Spinal cord (tissue), 9 donors: ENCODE measurements at regions not wholly inside any gene's neighbourhood (a gene's known extent, or its start where the extent isn't known, plus 50 kb on each side); places are given as distances from the start of the nearest gene placed in this dataset.
A peak's percentile ranks its signal among the peaks of the same experiment; 100 is the strongest.
"Not testable (repeated sequence)": the region's sequence is repeated elsewhere in the genome, so short reads cannot be mapped to it uniquely, and the experiment has no call there.

Experiments used
- DNase-seq, 6 donors: peaks; one replicate each; pipeline versions ENCODE4 v3.0.0 to v3.0.0-alpha.2; 2013 to 2015; ENCODE audit warnings: low spot score in 6 of 6, low read depth in 4 of 6
- H3K27ac ChIP-seq: one replicate; pipeline ENCODE4 v1.5.1; 2013; ENCODE audit warnings: low read depth, low read length, control low read depth
- H3K27me3 ChIP-seq: one replicate; pipeline ENCODE4 v1.6.1; 2013; ENCODE audit warnings: low read length; ENCODE audit not compliant: control insufficient read depth, insufficient read depth
- H3K36me3 ChIP-seq: one replicate; pipeline ENCODE4 v1.6.1; 2013; ENCODE audit warnings: low read length; ENCODE audit not compliant: control insufficient read depth, insufficient read depth
- H3K4me1 ChIP-seq: one replicate; pipeline ENCODE4 v1.6.1; 2013; ENCODE audit warnings: low read length; ENCODE audit not compliant: control insufficient read depth, insufficient read depth
- H3K4me3 ChIP-seq: one replicate; pipeline ENCODE4 v1.5.1; 2013; ENCODE audit warnings: low read depth, low read length, control low read depth
- H3K9me3 ChIP-seq: one replicate; pipeline ENCODE4 v1.6.1; 2013; ENCODE audit warnings: low read length; ENCODE audit not compliant: control insufficient read depth, insufficient read depth
- WGBS: methylation state at CpG from one replicate; pipeline ENCODE4 v1.1.5; 2013; ENCODE audit warnings: missing lambda C conversion rate; ENCODE audit not compliant: insufficient coverage; 5-methylcytosine and 5-hydroxymethylcytosine counted together
- donor health status: healthy.

- no peak for DNase-seq
- Histone ChIP-seq H3K4me3 (no peak overlapping the region), H3K36me3 (no peaks in the 10 kb centered on the region), H3K4me1 (no peaks in the 10 kb centered on the region), H3K27me3 (no peaks in the 10 kb centered on the region), H3K9me3 (no peaks in the 10 kb centered on the region), H3K27ac (no peak overlapping the region)
Measured at GRCh38 chr5:10116594-10116993, 133.1 kb downstream of the ATPSCKMT start.

- no peaks in the 10 kb centered on the region for H3K27me3 ChIP-seq
- H3K27ac ChIP-seq: no peak overlapping the region
- H3K9me3 ChIP-seq: no peaks in the 10 kb centered on the region
- no peak for DNase-seq
- H3K4me1 ChIP-seq: no peaks in the 10 kb centered on the region
- 94% methylated on average over 3 of the region's 4 CpGs for WGBS
- H3K36me3 ChIP-seq: no peaks in the 10 kb centered on the region
- H3K4me3 ChIP-seq: no peak overlapping the region
Measured at GRCh38 chr5:10115669-10116068, 134.0 kb downstream of the ATPSCKMT start.

- DNase-seq: peak in 1 of 6 donors; percentile 24
- Histone ChIP-seq H3K27me3 (no peaks in the 10 kb centered on the region), H3K4me3 (no peak overlapping the region), H3K4me1 (no peaks in the 10 kb centered on the region), H3K27ac (no peak overlapping the region), H3K36me3 (no peaks in the 10 kb centered on the region), H3K9me3 (no peaks in the 10 kb centered on the region)
- WGBS: 78% methylated on average over 7 of the region's 7 CpGs
Measured at GRCh38 chr5:10111571-10111970, 138.1 kb downstream of the ATPSCKMT start.

GRCh38 chr5:10110228-10110627 is 139.5 kb downstream of the ATPSCKMT start:
- Histone ChIP-seq H3K9me3 (no peaks in the 10 kb centered on the region), H3K27ac (no peak overlapping the region), H3K36me3 (no peaks in the 10 kb centered on the region), H3K4me1 (no peaks in the 10 kb centered on the region), H3K27me3 (no peaks in the 10 kb centered on the region), H3K4me3 (no peak overlapping the region)
- WGBS: 94% methylated on average over 10 of the region's 10 CpGs
- no peak for DNase-seq

- Histone ChIP-seq H3K9me3 (no peaks in the 10 kb centered on the region), H3K27ac (no peak overlapping the region), H3K36me3 (no peaks in the 10 kb centered on the region), H3K27me3 (no peaks in the 10 kb centered on the region), H3K4me1 (no peaks in the 10 kb centered on the region), H3K4me3 (no peak overlapping the region)
- WGBS: 72% methylated on average over 3 of the region's 7 CpGs
- DNase-seq: no peak
Measured at GRCh38 chr5:10109299-10109698, 140.4 kb downstream of the ATPSCKMT start.

GRCh38 chr5:10106806-10107205 is 142.9 kb downstream of the ATPSCKMT start:
- Histone ChIP-seq H3K27me3 (no peaks in the 10 kb centered on the region), H3K9me3 (no peaks in the 10 kb centered on the region), H3K4me1 (no peaks in the 10 kb centered on the region), H3K36me3 (no peaks in the 10 kb centered on the region), H3K27ac (no peak overlapping the region), H3K4me3 (no peak overlapping the region)
- DNase-seq: no peak
- WGBS: no CpG with 5 or more reads among the region's 1 CpG

- no peaks in the 10 kb centered on the region for H3K27me3 ChIP-seq
- no peak for DNase-seq
- H3K9me3 ChIP-seq: no peaks in the 10 kb centered on the region
- H3K27ac ChIP-seq: no peak overlapping the region
- H3K4me1 ChIP-seq: no peaks in the 10 kb centered on the region
- WGBS: no CpG with 5 or more reads among the region's 2 CpGs
- no peaks in the 10 kb centered on the region for H3K36me3 ChIP-seq
- no peak overlapping the region for H3K4me3 ChIP-seq
Measured at GRCh38 chr5:10106285-10106684, 143.4 kb downstream of the ATPSCKMT start.

GRCh38 chr5:10102706-10103497 is 146.8 kb downstream of the ATPSCKMT start:
- no peaks in the 10 kb centered on the region for H3K9me3 ChIP-seq
- DNase-seq: peak in 1 of 6 donors; percentile 18
- WGBS: 15% methylated on average over 4 of the region's 9 CpGs
- H3K36me3 ChIP-seq: no peaks in the 10 kb centered on the region
- no peak overlapping the region for H3K27ac ChIP-seq
- H3K4me3 ChIP-seq: no peak overlapping the region
- H3K4me1 ChIP-seq: no peaks in the 10 kb centered on the region
- no peaks in the 10 kb centered on the region for H3K27me3 ChIP-seq

GRCh38 chr5:10102235-10102634 is 147.5 kb downstream of the ATPSCKMT start:
- H3K36me3 ChIP-seq, H3K27me3 ChIP-seq, DNase-seq, H3K27ac ChIP-seq, H3K4me1 ChIP-seq, H3K9me3 ChIP-seq, H3K4me3 ChIP-seq: not testable (repeated sequence)
- WGBS: 64% methylated on average over 4 of the region's 7 CpGs

GRCh38 chr5:10099548-10099947 is 150.1 kb downstream of the ATPSCKMT start:
- Histone ChIP-seq H3K27me3 (no peaks in the 10 kb centered on the region), H3K4me1 (no peaks in the 10 kb centered on the region), H3K4me3 (no peak overlapping the region), H3K36me3 (no peaks in the 10 kb centered on the region), H3K27ac (no peak overlapping the region), H3K9me3 (no peaks in the 10 kb centered on the region)
- DNase-seq: no peak
- WGBS: no CpG with 5 or more reads among the region's 2 CpGs
